Panc1 (cell line): ENCODE measurements at regions not wholly inside any gene's neighbourhood (a gene's known extent, or its start where the extent isn't known, plus 50 kb on each side); places are given as distances from the start of the nearest gene placed in this dataset.

ENCODE experiments used
- POLR2AphosphoS5 ChIP-seq: IDR thresholded peaks from 2 replicates; pipeline ENCODE4 v1.6.1; 2012; ENCODE audit warnings: mild to moderate bottlenecking, low read depth, low read length, moderate library complexity
- REST ChIP-seq, 2 experiments: IDR thresholded peaks; 2 replicates each; pipeline ENCODE4 v1.6.1; 2011 to 2012; ENCODE audit warnings: low read depth in 2 of 2, control low read depth in 1 of 2, low read length in 1 of 2, mild to moderate bottlenecking in 1 of 2, moderate library complexity in 1 of 2; ENCODE audit not compliant: insufficient read depth in 1 of 2
- SIN3A ChIP-seq: IDR thresholded peaks from 2 replicates; pipeline ENCODE4 v1.6.1; 2012; ENCODE audit warnings: low read depth, mild to moderate bottlenecking, low read length, moderate library complexity, borderline replicate concordance; ENCODE audit not compliant: insufficient read depth
- TF ChIP-seq, protein P1 (sequence below): fragments of 450-650 bp; IDR thresholded peaks from 2 replicates; pipeline ENCODE4 v1.5.1; 2017; ENCODE audit warnings: mild to moderate bottlenecking

GRCh38 chr2:219954331-219954730, 326.9 kb downstream of the SLC4A3 start:
- TF ChIP-seq, protein P1, sequence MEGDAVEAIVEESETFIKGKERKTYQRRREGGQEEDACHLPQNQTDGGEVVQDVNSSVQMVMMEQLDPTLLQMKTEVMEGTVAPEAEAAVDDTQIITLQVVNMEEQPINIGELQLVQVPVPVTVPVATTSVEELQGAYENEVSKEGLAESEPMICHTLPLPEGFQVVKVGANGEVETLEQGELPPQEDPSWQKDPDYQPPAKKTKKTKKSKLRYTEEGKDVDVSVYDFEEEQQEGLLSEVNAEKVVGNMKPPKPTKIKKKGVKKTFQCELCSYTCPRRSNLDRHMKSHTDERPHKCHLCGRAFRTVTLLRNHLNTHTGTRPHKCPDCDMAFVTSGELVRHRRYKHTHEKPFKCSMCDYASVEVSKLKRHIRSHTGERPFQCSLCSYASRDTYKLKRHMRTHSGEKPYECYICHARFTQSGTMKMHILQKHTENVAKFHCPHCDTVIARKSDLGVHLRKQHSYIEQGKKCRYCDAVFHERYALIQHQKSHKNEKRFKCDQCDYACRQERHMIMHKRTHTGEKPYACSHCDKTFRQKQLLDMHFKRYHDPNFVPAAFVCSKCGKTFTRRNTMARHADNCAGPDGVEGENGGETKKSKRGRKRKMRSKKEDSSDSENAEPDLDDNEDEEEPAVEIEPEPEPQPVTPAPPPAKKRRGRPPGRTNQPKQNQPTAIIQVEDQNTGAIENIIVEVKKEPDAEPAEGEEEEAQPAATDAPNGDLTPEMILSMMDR = no peak
- TF ChIP-seq POLR2AphosphoS5 (no peak), REST (IDR thresholded peaks at IDR 0.05; ENCODE audit: insufficient read depth in 1 of 2, low read depth in 2 of 2, low read length in 1 of 2) (no peak), SIN3A (no peak)
